HG03045 (cell line): ENCODE measurements at regions not wholly inside any gene's neighbourhood (a gene's known extent, or its start where the extent isn't known, plus 50 kb on each side); places are given as distances from the start of the nearest gene placed in this dataset.

Experiments
- ATAC-seq: cut with Tn5 transposase; IDR thresholded peaks from one replicate; pipeline ENCODE4 v1.9.1; 2021; ENCODE audit warnings: mild to moderate bottlenecking, moderate library complexity; ENCODE audit not compliant: unreplicated experiment

DNA sequence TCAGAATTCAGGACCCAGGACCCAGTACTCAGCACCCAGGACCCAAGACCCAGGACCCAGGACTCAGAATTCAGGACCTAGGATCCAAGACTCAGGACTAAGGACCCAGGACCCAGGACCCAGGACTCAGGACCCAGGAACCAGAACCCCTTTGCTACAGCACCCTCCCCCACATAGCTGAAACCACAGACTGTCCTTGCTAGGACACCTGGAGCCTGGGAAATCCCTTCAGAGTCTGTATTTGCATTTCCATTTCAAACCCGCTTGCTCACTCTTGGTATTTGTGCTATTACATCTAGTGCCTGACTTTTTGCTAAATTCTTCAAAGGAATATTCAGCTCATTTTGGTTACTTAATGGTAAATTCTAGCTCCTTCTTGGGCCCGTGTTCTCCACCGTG, 275.8 kb upstream of the MAF start:
- ATAC-seq = peak; percentile 77

DNA sequence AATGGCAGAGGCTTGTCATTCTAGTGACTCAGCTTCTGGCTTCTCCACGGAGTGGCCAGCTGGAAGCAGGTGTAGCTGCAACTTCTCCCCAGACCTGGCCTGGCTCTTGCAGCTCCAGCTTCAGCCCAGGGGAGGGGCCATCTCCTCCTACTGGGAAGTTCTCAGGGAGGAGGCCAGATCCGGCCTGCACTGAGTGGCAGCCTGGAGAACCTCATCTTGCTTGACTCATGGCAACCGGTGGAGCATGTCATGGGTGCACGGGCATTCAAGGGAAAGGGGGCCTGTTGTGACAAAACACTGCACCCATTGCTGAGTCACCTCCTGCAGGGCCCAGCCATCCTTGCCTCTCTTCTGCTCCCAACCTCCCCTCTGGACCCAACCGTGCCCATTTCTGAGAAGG, 273.9 kb upstream of the MAF start:
- no peak for ATAC-seq

DNA sequence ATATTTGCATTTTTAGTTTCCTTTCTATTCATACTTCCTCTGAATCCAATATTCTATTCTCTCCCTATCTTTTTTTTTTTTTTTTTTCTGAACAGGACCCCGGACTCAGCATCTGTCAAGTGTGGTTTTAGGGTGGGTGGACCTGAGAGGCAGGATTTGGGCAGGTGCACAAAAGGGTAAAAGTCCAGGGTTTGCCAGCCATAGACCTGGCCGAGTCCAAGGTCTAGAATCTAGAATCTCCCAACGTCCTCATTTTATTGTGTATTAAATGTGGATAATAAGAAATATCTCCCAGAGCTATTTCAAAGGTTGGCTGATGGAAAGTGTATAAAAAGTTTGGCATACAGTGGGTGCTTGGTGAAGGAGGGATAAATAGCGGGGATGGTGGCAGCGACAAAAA, 273.3 kb upstream of the MAF start:
- ATAC-seq = no peak

DNA sequence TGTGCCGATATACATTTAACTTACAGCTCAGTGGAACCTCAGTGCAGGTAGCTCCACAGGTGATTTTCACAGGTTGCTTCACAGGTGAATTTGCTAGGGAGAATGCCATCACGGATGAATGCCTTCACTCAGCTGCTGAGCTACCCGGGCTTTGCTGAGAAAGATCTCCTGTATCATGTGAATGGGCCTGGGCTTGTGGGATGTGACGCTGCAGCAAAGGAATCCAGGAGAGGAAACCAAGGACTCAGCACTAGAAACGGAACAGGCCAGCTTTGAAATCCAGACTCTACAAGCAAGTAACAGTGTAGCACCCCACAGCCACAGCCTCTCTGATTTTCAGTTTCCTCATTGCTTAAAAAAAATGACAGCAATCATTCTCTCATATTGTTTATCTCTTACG, 271.4 kb upstream of the MAF start:
- ATAC-seq = no peak

DNA sequence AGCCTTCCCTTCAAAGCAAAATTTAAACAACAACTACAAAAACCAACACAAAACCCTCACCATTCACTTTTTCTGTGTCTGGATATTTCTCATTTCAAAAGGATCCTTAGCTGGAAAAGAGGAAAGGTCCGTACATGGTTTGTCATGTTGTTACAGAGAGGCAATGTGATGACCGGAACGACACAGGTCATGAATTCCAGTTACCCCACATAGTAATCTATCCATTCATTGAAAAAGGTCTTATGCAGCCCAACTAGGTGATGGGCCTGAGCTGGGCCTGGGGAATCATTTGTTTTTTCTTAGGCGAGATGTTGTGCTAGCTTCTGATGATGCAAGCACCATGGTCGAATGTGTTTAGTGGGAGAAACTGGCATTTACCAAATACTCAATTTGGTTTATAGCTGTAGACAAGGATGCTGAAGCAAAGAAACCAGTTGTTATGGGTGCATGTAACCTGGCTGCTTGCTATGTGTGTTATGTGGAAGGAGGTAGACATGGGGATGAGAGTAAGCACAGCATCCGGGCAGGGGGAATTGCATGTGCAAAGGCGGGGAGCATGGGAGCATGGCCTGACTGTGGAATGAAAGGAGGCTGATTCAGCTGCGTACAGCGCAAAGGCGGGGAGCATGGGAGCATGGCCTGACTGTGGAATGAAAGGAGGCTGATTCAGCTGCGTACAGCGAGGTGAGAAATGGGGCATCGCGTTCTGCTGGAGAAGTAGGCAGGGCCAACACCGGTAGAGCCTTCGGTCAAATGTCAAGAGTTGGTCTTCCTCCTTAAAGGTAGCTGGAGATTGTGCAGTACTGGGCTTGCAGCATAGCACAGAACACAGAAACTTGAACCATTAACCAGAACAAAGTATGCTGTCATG, 269.7 kb upstream of the MAF start:
- no peak for ATAC-seq

DNA sequence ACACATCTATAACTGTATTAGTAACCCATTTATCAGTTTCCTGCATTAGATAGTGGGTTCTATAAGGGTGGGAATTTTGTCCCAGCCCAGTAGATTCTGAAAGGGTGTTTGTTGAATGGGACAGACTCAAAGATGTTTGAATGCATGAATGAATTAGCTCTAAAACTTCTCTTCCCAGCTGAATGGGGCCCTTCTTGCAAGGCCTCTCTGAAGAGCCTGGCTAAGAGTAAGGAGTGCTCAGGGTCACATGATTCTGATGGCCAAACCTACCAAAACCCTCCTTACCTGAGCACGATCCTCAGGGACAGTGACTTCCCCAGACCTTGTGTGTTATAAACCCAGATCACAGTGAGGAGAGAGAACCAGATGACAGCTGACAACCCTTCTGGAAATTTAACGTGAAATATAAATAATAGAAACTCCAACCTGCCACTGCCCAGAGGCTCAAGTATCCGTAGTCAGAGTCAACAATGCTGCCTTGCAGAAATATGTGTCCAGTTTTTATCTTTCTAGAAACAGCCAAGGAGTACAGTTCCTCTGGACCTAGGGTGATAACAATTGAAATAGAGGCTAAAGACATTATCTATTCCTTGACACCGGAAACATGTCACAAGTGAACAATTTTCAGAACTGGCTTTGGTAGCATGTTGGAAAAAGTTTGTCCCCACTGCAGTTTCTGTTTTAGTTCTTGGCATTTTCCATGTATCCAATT, 268.9 kb upstream of the MAF start:
- ATAC-seq = no peak

DNA sequence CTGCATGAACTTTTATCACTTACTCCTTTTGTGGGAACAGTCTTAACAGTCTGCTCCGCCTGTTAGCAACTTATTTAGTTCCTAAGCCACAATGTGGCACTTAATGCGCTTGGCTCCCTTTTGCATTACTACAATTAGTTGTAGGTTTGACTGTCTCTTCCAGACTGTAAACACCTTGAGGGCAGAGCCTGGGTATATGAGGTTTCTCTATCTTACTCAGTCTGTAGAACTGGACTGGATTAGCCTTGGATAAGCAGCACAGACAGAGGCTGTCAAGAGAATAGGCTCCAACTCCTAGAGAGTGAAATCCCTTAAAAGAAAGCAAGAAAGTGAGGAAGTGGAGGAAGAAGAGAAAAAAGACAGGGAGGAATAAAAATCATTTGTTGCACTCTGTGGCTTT, 268.3 kb upstream of the MAF start:
- no peak for ATAC-seq

DNA sequence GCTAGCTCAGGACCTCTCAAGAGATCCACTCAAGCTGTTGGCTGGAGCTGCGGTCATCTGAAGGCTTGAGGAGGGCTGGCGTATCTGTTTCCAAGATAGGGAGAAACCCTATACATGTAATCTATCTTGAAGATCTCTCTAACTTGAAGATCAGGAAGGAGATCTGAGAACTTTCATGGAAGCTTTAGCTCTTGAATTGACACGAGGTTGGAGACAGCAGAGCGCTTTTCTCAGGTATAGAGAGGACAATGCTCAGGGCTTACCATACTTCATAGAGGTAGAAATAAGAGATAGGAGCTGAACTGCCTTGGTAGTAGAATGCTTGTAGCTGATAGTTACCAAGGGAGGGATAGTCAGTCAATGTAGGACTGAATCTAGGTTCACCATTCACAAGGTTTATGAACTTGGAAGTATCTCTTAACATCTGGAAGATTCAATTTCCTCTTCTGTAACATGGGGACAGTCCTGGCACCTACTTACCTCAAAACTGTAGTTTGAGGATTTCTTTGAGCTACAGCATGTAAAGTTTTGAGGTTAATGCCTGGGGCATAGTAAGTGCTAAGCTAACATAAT, 267.0 kb upstream of the MAF start:
- ATAC-seq = no peak

DNA sequence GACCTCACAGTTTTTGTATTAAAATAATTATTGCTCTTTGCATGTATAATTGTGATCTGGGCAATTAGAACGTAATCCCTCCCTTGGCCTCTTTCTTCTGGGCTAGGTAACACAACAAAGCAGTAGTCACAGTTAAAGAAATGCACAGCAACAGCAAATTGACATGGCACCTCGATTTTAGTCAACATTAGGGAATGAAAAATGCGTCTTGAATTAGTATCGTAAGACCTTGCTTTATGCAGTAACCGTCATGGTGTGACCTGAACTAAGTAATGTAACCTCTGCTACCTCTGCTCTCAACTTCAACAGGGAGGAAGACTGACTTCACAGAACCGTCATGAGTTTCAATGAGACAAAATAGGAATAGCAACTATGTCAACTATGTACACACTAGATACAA, 265.4 kb upstream of the MAF start:
- ATAC-seq = no peak

DNA sequence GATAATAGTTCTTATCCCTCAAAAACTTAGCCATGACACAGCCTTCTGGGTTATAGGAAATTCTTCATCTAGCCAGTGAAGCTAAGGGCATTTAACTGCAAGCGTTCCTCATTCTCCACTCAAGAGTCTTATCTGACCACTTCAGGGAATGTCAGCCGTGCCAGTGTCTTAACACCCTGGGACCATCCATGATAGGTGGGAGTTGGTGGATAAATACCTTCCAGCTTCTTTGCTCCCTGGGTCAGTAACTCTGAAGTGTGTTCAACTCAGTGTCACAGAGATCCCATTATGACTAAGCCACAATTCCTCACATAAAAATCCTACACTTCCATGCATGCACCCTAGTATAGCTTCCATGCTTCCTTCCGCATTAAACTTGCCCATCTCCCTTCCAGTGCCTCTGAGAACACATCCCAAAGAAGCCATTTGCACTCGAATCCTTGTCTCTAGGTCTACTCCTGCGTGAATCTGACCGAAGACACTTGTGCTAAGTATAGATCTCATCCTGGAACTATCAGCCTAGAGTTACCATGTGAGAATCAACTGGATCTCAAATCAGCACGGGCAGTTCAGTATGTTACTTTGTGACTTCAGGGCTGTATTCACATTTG, 264.3 kb upstream of the MAF start:
- no peak for ATAC-seq

DNA sequence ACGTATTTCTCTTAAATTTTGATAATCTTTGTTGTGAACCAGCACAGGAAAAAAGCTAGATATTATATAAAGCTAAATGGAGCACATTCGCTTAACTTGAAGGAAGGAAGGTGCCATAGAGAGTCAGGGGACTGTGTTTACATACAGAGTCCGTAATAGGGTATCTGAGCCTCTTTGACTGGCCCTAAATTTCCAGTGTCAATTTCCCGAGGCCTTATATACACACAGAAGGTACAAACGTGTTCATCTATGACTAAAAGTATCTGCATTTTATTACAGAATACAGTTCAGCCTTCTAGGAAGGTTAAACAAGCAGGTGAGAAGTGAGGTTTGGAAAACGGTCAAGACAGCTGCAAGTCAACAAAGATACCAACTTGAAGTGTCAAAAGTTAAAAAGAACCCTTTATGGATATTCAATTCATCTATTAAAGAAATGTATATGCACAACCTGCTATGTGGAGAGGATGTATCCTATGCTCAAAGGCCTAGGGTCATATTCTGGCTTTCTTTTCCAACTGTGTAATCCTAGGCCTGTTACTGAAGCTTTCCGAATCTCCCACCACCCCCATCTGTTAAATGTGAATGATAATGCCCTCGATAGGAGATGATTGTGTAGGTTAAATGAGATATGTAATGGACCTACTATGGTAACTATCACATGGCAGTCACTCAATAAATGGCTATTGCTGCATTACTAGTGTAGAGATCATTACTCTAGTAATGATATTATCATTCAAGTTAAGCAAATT, 263.7 kb upstream of the MAF start:
- ATAC-seq = no peak

DNA sequence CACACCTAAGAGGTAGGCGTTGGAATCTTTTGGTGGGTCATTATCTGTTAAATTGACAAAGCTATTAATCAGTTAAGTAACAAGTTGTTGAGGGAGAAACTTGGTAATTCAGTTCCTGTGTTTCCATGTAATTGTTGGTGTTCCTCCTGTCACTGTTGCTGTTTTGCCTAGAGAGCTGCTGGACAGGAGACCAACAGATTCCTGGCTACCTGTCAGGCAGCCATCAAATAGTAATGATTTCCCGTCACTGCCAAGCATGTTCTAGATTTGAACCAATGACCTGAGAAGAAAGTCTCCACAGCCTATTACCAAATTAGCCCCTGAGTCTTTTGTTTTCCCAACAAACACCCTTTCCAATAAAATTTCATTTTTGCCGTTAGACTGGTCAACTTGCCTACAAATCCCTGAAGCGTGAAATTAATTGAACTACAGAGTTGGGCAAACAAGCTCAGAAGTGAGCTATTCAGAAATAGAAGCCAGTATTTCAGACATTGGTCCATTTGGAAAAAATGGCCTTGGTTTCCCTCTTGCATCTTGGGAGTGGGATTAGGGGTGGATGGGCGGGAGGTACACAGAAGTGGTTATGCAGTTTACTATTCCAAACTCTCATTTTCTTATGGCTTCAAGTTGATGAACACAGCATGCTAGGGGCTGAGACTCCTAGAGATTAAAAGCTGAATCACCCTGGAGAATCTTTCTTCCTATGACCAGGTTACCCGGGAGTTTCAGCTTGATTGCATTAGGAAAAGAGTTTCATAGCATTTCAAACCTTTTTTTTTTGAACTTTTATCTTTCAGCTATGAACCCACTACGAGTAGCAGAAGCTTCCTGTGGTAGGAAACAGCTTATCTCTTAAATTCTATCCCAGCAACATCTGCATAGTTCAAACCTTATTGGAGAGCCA, 262.8 kb upstream of the MAF start:
- ATAC-seq = no peak

DNA sequence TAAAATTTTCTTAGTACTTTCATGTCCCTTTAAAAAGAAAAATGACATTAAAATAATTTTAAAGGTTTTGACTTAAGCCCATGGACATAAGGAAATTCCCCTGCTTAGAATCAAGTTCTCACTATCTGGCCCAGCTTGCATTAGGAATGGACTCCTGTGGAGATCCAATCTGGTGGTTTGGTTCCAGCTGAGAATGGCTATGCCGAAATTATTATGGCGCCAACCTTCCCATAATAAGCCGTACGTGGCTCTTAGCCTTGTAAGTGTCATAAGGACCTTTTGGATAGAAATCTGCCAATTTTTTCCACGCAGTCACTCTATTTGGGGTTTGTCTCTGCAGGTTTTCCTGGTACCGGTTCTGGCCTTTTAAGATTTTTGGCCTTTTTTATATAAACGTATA, 262.1 kb upstream of the MAF start:
- no peak for ATAC-seq

DNA sequence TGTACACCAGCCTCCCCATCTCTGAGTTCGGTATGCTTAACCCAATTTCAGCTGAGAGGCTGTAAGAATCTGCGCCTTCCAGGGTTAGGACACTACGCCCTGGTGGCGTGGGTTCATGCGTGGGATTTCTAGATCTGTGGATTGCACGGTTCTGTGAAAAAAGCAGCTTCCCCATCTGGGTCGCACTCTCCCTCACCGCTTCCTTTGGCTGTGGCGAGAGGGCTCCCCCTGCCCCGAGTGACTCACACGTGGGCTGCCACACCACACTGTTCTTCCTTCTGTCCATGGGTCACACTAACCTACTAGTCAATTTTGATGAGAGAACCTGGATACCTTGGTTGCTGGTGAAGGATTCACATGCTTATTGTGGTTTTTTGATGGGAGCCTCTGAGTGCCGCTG, 256.0 kb upstream of the MAF start:
- no peak for ATAC-seq

DNA sequence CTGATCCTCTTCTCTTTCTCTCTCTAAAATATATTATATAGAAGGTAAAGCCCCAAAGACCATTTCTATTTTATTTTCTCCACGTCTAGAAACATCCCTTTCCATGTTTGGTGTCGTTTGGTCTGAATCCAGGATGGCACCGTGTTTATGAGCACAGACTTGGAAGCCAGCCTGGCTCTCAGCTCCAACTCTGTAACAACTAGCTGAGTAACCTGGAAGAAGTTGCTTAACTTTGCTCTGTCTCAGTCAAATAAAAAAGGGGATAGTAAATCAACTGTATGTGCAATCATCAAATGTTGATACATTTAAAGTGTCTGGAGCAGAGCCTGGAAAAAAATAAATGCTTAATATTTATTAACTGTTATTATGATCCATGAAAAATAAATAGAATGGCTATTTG, 249.8 kb upstream of the MAF start:
- no peak for ATAC-seq

DNA sequence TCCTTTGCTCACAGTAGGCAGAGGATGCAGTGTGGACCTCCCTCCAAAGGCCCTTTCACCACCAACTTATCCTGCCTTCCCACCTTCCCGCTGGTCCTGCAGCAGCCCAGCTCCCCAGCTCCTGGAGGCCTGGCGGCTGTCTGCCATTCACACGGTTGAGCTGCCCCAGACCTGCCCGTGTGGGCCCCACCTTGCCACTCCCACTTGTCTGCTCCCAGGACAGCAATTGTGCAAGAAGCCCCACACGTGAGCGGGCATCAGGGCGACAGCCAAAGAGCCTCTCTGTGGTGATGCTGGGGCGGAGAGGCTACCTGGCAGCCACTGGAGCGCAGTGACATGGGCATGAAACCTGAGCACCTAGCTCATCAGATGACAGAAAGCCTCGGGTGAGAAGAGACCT, 248.6 kb upstream of the MAF start:
- ATAC-seq = no peak

DNA sequence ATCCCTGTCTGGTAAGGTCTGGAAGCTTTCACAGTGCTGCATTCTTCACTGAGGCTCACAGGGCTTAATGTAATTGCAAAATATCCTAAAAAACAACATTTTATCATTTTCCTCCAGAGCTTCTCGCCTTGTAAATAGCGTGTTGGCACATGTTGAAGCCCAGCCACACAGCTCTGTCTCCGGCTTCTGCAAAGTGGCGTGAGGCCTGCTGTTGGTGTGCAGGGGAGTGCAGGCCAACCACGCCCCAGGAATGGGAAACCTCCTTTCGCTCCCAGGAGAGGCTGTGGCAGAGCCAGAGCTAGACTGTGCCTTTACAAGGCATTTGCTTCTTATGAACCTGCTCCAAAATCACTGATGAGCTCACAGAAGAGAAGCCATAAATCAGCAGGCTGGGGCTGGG, 248.2 kb upstream of the MAF start:
- ATAC-seq = no peak

DNA sequence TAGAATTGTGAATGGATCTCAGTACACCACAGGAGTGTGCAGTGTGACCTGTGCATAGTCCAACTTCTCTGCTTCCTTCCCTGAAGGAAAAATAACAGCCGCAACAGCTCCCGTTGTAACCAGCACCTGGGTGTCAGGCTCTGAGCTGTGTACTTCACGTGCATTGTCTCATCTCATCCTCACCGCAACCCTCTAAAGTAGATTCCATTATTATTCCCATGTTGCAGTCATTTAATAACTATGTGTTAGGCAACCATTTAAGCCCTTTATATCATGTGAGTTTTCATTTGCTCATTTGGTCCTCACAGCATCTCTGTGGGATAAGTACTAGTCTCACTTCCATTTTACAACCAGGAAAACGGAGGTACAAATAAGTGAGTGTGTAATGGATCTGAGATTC, 247.0 kb upstream of the MAF start:
- no peak for ATAC-seq

DNA sequence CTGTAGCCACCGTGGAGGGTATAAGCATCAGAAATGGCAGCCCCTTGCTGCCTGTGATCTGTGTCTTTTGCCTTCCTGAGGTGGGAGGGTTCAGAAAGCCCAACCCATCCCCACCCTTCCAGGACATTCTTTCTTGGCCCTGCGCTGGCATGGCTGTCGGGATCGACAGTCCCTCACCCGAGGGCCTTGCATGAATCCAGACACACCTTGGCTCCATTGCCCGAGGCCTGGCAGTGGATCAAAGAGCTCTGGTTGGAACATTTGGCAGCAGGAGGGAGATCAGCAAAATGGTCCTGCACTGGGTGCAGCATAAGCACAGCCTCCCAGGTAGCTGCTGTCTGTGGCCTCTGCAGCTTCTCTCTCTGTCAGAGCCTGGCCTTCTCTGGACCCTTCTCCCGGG, 246.6 kb upstream of the MAF start:
- no peak for ATAC-seq

DNA sequence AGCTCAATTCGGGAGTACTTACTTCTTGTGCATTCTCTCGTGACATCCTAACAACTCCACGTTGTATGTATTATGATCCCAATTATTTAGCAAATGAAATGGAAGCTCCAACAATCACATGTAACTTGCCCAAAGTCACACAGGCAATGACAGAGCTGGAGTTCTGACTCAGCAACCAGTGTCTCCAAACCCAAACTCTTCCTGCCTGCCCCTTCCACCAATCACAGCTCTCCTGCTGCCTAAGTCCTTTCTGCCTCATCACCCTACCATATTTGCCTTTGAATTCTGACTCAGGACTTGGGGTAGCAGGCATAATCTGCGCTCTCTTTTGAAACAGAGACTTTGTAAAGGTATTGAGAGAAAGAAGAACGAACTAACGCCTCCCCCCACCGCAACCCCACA, 245.2 kb upstream of the MAF start:
- no peak for ATAC-seq
